Stimulated activated naive CD8-positive, alpha-beta T cell treated with anti-CD3 and anti-CD28 coated beads, Interleukin-15, Interleukin-2, amounts not matched to agents 100 U/mL and 50 U/mL, for 24 hours (primary cell): ENCODE measurements at regions not wholly inside any gene's neighbourhood (a gene's known extent, or its start where the extent isn't known, plus 50 kb on each side); places are given as distances from the start of the nearest gene placed in this dataset.
"Not testable (repeated sequence)": the region's sequence is repeated elsewhere in the genome, so short reads cannot be mapped to it uniquely, and the experiment has no call there.

Experiments used
- ATAC-seq: fragments of 150-1000 bp; cut with Tn5 transposase; one replicate; pipeline ENCODE4 v1.10.0; 2021
- DNase-seq: peaks from one replicate; pipeline ENCODE4 v3.0.0; 2021

DNA sequence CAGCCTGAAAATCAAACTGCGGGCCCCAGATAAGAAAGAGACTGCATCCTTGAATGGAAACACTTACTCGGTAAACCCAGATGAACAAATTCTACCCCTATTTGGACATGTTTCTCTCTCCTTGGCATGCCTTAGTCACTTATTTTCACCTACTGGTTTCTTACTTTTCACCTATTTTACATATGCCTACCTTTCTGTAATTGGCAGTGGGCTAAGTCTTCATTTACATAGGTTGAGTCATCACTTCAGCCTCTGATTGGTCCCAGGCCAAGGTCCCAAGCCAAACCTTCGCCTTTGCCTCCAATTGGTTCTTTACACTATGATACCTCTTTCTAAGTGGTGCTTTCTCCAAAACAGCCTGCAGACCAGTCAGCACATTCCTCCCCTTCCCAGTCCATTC, 111.3 kb downstream of the DYRK2 start:
- DNase-seq (peak; percentile 11), ATAC-seq (peak; percentile 86)

DNA sequence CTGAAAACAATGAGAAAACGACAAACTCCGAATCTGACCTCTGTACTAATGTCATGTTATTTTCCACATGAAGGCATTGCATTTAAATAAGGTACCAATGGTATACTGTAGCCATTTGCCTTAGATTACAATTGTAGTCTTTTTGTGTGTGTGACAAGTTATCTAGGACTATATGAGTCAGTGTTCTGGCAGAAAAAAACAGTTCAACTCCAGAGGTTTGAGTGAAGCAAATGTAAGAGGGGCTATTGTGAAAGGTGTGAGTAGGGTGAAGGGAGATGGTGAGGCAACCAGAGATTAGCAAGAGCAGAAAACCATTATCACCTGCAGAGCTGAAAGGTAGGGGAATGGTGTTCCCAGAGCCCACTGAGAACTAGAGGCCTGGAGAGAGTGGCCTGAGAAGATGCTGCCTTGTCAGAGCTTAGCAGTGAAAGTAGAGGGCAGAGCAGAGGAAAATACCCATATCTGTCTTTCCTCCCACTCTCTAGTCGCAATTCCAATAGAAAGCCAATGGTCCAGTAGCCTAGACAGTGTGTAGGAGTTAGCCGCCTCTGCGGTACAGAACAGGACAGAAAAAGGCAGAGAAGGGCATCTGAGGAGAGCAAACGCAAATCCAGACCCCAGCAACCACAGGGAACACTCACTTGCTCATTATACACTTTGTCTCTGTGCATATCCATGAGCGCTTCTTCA, 112.2 kb downstream of the DYRK2 start:
- no peak for DNase-seq
- no peak for ATAC-seq

DNA sequence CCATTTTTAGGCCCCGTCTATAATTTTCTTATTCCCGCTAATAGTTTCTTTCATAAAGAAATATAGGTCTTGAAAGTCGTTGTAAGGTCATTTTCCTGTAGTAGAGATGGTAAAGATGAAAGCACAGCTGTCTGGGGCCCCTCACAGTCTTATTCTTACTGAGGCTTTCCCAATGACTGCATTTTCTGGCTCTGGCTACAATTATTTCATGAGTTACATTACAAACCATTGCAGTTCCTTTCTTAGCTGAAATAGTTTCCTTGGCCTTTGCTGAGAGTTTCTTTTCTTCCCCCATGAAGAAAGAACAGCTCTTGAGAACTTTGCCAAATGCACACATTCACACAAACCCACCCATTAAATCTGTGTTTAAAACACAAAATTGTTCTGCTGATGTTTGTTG, 113.0 kb downstream of the DYRK2 start:
- DNase-seq (no peak), ATAC-seq (no peak)

DNA sequence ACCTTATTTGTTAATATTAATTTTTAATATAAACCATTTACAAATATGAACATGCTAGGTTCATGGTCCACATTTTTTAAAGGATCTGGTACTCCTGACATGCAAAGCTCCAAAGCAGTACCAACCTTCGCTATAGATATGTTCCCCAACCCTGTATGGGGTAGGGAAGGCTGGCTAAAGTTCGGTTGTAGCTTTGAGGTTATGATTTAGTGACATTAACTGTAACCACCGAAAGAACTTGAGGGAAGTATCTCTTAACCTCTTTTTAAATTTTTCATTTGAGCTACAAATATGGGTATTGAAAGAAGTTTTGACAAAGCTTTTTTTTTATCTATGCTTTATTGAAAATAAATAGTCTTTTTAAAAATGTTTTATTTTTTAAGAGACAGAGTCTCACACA, 115.5 kb downstream of the DYRK2 start:
- ATAC-seq (no peak), DNase-seq (no peak)

DNA sequence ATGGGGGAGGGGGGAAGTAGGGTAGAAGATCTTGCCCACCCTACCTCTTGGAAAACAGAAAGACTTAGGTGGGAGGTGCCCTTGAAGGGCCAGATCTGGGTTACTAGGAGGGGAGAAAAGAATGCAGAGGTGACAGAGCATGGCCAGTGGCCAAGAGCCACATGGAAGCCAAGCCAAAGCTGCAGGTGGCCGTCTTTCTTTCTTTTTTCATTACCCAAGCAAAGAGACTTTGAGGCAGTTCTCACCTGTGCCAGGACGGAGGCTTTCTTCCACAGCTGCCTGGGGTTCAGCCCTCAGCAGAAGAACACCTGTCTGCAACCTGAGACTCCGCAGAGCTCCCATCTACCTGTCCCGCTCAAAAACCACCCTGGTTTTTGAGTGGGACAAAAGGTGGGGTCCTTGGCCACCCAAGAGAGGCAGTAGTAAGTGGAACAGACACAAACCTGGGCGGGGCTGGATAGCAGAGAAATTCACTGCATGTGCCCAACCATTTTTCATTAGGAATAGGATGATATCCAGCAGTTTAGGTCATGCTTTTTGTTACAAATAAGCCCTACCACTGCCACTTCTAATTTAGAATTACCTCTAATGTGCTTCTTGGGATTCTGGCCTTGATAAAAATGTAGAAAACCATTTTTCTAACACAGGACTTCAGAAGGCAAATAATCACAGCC, 116.5 kb downstream of the DYRK2 start:
- ATAC-seq (no peak), DNase-seq (no peak)

DNA sequence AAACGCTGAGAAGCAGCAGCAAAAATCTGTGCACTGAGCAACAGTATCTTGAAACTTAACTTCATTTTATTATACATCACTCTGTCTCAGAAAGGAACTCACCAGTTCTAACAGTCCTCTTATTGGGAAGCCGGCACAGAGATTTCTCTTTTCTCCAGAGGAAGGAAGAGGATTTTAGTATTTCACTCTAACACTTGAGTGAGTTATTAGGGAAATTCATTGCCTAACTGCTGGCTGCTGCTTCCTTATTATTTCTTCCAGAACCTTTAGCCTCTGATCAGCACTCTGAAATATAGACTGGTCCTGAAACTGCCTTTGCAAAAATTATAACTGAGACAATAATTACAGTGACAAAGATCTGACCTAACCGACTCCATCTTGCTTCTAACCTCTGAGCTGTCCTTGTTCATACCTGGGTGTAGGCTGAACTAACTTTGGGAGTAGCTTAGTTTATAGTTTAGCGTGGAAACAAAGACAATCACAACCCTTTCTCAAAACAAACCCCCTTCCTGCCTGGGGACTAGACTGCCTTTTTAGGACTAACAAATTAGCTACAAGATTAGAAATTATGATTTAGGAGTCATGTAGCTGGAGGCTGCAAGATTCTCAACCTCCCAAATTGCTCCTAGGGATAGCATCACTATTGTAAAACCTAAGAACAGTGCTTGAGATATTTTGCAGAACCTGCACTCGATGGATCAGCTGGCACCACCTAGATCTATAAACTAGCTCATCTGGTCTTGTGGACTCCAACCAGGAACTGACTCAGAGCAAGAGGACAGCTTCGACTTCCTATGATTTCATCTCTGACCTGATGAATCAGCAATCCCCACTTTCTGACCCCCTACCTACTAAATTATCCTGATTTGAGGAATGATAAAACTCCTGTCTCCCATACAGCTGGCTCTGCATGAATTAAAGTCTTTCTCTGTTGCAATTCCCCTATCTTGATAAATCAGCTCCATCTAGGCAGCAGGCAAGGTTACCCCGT, 117.5 kb downstream of the DYRK2 start:
- ATAC-seq, result no peak

DNA sequence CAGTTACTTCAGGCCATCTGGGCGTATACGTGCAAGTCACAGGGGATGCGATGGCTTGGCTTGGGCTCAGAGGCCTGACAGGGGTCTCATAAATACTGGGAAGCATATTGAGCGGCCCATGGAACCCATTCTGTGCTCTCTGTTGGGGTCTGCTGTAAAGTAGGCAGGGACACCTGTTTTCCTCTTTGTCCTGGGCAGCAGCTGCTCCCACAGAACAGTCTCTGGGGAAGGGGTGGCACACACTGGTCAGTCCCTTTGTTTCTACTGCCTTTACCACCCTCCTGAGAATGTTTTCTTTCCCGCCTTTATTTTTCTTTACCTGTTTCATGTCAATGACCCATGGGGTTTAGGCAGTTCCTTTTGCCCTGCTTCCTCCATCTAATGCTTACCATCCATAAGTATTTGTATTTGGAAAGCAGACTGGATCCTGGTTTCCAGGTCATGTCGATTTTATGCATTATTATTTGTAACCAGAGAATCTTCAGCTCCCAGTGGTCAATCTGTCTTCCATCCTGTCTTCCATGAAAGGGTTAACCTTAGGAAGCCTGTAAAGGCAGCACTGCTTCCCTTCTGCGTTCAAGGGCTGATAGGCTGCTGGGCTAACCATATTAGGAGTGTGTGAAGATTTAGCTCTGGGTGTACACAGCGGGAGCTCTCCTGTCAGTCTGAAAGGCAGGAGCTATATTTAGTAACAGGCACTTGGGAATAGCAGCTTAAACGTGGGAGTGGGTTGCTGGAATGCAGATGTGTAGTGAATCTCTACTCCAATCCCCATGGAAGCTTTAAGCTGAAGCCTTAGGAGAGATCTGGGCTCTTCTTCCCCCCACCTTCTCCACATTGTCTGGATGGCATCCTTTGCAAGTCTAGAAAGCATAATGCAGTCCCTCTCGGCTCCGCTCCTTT, 124.0 kb downstream of the DYRK2 start:
- no peak for DNase-seq

More for the DNA sequence above, 117.5 kb downstream of the DYRK2 start:
- no peak for DNase-seq

DNA sequence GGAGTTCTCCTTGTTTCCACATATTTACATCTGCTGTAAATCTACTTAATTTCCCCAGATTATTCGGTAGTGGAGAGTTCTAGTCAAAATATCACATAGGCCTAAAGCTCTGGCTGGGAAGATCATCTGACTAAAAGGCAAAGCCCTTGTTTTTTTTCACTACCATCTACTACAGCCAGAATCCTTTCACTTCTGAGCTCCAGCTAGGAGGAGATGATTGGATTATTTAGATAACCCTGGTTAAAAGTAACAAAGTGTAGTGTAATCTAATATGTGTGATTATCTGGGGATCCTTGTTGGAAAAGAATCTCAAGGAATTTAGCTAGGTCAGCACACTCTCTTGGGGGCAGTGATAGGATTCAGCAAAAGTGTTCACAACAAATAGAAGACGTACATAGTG, 125.4 kb downstream of the DYRK2 start:
- DNase-seq (no peak), ATAC-seq (no peak)

More for the DNA sequence above, 124.0 kb downstream of the DYRK2 start:
- no peak for ATAC-seq

DNA sequence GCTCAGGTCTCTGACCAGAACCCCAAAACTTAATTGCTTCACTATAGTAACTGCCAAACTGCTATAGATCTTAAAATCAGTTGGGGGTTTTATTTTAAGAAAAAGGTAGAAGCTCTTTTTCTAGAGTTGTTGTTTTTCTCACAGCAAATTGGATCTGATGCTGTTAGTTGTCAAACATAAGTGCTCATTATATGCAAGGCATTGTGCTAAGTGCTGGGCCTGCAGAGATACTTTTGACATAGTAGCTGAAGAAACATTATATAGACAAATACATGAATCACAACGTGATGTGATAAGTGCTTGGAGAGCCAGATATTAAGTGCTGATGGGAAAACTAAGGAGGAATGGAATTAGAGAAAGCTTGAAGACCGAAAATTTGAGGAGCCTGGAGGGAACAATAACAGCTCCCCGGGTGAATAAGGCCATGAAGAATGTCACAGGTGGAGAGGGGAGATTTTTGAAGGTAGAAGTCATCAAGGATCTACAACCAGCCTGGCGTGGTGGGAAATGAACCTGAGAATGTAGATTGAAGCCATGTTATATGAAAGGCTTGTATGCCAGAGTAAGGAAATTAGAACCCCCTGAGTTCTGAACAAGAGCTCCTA, 126.5 kb downstream of the DYRK2 start:
- no peak for ATAC-seq
- no peak for DNase-seq

DNA sequence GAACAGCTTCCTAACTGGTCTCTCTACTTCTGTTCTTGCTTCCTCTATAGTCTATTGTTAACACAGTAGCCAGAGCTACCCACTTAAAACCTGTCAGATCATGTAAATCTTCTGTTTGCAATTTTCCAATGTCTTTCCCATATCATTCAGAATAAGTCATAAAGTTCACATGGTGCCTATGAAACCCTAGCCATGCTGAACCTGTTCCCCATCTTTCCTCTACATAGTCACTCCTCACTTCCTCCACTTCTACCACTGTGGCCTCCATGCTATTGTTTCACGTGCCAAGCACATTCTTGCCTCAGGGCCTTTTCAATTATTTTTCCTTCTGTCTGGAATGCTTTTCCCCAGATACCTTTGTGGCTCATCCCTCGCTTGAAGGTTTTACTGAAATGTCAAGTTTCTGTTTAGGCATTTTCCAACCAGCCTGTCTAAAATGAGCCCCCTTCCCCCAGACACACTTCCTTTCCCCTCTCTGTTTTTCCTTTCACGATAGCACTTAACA, 132.1 kb downstream of the DYRK2 start:
- no peak for ATAC-seq
- DNase-seq, result no peak

DNA sequence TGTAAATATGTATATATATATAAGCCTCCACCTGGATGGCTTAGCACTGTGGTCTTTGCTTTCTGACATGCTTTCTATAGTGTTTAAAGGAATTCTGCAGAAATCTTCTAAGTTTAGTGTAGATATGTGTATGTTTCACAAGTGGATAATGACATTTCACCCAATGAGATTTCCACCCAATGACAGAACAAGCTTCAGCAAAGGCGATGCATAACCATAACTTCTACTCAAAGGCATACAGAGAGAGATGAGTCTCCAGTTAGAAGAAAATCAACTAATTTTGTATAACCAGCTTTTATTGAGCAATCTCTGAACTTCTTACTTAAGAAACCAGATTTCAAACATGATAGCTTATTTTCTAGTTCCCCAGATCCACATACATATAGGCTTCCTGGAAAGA, 134.0 kb downstream of the DYRK2 start:
- ATAC-seq (no peak), DNase-seq (no peak)

DNA sequence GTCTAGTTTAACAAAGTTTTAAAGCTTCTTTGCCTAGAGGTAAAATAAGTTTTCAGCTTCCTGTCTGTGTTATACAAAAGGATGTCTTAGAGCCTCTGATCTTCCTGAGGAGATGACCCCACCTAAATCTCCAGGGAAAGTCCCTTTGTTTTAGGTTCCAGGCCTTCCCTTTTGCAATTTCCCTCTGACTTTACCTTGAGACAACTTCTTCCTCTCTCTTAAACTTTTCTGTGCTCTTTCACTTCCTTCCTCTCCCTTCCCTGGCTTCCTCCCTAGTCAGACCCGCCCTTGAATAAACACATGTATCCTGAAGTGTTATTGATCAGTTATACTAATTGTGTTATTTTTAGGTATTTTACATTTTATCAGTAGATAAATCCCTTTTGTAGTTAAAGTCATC, 134.8 kb downstream of the DYRK2 start:
- DNase-seq (no peak), ATAC-seq (no peak)

DNA sequence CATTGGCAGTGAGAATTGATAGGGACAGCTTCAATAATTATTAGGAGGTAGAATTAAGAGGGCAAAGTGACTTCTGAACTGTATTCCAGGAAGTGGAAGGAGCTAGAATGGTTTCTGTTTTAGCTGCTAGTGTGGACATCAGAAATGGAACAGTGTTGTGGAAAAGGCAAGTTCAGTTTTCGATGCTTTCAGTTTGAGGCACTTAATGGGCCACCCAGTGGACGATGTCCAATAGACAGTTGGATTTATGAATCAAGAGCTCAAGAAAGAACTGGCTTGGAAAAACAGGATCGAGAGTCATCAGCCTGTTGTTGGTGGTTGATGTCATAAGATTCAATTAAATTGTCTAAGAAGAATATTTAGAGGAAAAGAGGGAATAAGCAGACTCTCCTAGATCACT, 136.3 kb downstream of the DYRK2 start:
- DNase-seq (no peak), ATAC-seq (no peak)

DNA sequence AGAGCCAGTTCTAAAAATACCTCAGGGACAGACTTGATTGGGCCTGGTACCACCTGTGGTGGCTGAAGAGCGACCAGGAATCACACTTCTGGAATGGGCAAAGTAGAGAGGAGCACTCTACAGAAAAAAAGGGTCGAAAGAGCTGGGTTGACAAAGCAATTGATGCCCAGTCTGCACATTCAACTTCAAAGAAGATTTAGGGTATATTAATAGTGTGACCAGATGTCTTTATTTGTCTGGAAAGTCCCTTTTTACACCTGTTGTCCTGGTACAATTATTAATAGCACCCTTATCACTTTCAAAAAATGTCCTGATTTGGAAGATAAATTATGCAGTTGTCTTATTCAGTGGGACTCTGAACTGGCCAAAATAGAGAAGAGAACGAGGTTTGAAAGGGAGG, 137.5 kb downstream of the DYRK2 start:
- ATAC-seq (no peak), DNase-seq (no peak)

DNA sequence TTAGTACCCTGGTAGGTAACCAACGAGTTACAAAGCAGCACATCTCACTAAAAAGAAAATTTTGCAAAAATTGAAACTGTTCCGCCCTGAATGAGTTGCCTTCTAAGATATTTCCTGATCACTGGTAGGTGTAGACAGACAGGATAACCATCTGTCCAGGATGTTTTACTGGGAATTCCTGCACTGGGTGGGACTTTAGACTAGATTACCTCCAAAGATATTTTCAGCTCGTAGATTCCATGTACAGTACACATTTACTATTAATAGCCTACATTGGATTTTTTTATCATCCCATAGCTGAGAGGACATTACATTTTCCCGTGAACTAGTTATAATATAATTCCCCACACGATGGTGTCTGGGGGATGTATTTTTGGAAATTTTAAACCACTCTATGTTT, 139.6 kb downstream of the DYRK2 start:
- DNase-seq, result no peak
- ATAC-seq, result no peak

DNA sequence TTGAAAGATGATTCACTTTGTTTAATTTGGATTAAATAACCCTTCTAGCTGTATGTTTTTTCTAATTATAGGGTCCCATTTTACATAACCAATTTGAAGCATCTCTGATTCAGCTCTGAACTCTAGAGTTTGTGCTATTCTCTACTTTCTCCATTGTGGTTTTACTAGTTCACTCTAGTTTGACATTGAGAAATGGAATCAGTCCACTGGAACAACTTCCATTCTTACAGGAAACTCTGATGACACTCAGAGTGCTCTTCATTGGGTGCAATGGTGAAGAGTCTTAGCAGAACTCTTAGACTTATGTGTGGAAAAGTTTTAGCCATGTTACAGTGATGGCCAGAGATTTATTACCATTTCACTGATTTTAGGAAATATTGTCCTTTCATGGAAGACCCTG, 140.7 kb downstream of the DYRK2 start:
- ATAC-seq, result no peak
- DNase-seq, result no peak

DNA sequence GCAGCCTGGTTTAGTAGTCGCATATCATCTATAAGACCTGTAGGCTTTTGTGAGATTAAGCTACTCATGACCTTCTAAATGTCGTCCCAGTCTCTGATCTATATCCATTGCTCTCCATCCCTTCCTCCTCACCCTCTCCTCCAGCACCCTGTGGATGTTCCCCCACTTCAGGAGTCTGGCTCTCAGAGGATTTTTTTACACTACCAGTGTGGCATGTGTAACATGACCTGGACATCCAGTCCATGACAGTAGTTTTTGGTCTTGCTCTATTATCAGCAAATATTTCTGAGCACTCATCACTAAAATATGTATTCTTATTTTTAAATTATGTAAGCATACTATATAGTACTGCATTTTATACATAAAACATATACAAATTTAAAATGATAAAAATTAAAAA, 142.1 kb downstream of the DYRK2 start:
- DNase-seq, result no peak
- ATAC-seq, result no peak

DNA sequence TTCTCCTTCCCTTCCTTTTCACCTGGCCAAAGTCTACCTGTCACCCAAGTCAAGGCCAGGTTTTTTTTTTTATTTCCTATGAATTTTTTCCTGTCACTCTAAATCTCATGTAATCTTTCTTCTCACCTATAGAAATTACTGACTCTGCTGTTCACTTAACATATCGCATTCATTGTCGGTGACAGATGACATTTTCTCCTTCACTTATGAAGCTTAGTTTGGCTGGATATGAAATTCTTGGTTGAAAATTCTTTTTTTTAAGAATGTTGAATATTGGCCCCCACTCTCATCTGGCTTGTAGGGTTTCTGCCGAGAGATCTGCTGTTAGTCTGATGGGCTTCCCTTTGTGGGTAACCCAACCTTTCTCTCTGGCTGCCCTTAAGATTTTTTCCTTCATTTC, 142.8 kb downstream of the DYRK2 start:
- not testable (repeated sequence) for ATAC-seq

DNA sequence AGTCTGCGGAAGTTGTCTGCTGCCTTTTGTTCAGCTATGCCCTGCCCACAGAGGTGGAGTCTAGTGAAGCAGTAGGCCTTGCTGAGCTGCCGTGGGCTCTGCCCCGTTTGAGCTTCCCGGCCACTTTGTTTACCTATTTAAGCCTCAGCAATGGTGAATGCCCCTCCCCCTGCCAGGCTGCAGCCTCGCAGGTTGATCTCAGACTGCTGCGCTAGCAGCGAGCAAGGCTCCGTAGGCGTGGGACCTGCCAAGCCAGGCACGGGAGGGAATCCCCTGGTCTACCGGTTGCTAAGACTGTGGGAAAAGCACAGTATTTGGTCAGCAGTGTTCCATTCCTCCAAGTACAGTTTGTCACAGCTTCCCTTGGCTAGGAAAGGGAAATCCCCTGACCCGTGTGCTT, 143.6 kb downstream of the DYRK2 start:
- no peak for ATAC-seq
- no peak for DNase-seq

More for the DNA sequence above, 142.8 kb downstream of the DYRK2 start:
- not testable (repeated sequence) for DNase-seq

DNA sequence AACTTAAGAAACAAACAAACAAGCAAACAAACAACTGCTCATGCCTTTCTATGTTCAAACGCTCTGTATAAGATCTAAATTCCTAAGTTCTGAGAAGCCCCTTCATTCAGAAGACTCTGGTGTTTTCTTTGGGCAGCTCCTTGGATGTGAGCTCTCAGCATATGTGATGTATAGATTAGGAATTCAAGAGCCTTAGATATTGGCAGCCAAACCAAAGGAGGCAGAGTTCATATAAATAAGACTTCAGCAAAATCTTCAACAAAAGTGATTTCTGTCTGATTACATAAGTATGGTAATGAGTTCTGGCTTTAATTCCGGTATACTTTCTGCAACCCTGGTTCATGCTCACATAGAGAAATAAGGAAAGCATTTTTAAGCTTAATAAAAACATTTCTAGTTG, 145.6 kb downstream of the DYRK2 start:
- ATAC-seq (no peak), DNase-seq (no peak)

DNA sequence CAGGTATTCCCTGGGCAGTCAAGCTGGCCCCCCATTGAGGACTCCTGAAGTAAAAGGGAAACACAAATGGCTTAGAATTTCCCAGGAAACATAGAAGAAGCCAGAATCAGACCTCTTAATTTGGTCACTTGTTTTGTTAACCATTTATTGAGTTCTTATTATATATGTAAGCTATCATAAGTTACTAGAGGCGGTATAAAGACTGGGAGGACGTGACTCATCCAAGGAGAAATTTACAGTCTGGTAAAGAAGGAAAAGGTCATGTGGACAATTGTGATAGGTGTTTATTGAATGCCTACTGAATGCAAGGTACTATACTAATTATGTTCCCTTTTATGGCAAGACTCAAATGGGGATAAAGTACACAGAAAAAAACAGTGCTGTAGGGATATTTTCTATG, 146.7 kb downstream of the DYRK2 start:
- DNase-seq, result no peak
- no peak for ATAC-seq
